ENCODE measurements at regions not wholly inside any gene's neighbourhood (a gene's known extent, or its start where the extent isn't known, plus 50 kb on each side); places are given as distances from the start of the nearest gene placed in this dataset.
"Not testable (repeated sequence)": the region's sequence is repeated elsewhere in the genome, so short reads cannot be mapped to it uniquely, and the experiment has no call there.

DNA sequence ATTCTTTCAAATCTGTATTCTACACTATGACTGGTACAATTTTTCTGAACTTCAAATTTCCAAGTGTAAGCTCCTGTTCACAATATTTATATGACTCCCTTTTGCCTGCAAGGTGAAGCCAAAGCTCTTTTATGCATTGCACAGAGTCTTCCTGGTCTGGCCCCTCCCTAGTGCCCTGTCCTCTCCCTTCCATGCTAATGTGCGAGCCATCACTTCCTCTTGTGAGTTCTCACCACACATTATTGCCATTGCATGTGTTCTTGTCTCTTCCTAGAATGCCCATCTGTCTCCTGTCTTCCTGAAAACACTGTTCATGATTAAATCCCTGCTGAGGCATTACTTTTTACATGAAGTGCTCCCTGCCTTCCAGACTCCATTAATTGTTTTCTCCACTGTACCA, 169.9 kb downstream of the MC4R start:
- DNase-seq (ENCODE audit: low spot score): no peak

DNA sequence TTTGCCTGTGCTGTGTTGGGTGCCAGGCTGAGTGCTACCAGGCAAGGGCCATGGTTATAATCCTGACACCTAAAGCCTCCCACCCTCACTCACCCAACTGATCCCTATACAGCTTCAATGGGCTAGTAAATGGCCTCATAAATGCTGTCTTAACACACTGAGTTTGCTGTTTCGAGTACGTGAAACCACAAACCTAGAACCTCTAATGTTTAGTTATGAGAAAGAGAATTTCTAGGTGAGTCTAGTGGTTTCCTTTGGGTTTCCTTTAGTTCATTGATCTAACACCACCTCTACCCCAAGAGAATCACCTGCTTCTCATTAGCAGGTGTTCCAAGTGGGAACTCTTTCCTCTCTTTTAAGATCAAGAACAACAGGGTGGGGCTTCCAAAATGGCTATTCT, 172.0 kb downstream of the MC4R start:
- DNase-seq (ENCODE audit: low spot score): no peak

DNA sequence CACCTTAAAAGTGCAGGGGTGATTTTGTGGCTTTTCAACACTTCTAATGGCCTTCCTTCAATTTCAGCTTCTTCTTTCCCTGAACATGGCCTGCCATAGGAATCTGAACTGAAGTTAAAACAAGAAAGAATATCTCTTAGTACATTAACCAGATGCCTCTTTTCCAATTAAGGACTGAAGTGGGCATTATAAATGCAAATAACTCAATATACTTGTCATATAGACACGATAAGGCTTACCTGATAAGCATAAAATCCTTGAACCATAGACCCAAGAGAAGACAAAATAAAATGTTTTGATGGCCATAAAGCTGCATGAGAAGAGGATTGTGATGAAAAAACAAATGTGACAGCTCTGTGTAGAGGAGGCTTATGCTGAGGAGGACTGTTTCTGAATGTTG, 173.1 kb downstream of the MC4R start:
- no peak for DNase-seq (ENCODE audit: low spot score)

DNA sequence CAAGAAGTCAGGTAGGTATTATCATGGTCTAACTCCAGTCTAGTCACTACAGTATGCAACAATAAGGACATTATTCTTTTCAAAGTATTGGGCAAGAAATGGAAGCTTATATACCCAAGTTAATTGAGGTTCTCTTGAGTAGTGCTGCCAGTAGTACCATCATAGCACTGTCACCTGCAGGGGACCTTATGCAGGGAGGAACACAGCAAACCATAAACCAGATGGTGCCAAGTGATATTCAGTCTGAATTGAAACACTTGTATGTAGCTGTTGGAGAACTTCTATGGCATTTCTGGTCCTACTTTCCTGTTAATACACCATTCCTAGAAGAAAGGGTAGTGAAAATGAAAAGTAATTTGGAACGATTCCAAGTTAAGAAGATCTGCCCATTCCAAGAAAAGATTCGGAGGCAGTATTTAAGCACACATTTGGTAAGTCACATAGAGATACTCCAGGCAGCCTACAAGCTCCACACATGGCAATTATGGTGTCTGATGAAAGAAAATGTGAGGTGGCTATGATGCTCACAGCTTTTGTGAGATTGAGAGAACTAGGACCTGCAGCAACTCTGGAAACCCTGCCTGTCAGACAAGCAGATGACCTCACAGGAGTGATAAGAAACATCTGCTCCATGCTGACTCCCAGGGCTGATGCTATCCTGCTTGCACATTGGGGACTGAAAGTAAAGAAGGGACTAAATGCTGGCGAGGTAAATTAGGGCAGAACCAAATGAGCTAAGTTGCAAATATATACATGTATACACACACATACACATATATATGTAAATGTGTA, 174.7 kb downstream of the MC4R start:
- DNase-seq (ENCODE audit: low spot score): no peak

DNA sequence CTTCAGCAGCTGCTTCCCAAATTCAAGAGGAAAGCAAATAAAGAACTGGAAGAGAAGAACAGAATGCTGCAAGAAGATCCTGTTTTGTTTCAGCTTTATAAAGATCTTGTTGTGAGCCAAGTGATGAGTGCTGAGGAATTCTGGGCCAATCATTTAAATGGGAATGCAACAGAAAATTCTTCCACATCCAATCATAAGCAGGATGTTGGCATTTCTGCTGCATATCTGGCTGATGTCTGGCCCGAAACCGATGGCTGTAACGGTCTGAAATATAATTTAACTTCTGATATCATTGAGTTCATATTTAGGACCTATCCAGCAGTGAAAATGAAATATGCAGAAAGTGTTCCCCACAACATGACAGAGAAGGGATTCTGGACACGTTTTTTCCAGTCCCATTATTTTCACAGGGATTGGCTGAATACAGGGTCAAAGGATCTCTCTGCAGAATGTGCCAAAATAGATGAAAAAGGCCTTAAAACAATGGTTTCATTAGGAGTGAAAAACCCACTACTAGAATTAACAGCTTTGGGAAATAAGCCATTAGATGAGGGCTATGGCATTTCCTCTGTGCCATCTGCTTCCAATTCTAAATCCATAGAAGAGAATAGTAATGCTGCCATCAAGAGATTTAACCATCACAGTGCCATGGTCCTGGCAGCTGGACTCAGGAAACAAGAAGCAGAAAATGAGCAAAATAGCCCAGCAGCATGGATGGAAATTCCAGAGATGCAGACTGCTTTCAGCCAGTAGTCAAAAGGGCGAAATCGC, 175.6 kb downstream of the MC4R start:
- no peak for DNase-seq (ENCODE audit: low spot score)

DNA sequence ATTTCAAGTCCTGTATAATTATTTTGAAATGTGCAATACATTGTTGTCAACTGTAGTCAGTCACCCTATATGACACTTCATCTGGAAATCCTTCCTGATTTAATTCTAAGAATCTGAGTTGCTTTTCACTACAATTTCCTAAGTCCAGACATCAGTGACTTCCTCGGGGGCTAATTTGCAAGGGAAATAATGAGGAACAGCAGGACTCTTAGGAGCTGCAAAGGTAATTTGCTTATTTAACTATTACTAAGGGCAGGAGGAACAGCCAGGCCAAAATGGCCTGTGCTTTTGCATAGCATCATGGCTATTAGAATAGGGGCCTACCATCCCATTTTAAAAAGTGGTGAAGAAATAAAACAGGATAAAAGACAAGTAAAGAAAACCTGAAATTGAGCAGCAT, 178.8 kb downstream of the MC4R start:
- DNase-seq (ENCODE audit: low spot score): no peak

DNA sequence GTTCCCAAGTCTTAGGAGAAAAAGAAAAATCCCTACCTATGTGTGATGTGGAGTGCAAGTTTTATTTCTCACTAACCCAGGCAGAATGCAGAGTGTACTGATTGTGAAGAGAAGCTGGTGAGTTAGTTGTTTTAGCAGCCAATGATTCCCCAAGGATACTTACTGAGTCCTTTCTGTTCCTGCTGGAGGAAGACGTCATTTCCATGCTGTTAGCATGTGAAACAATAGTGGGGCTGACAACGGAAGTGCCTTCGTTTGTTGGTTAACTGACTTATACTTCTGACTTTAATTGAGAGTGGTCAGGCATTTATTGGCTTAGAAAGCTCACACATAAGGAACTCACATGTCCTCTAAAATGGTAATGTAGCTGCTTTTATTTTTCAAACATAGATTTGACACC, 180.6 kb downstream of the MC4R start:
- DNase-seq (ENCODE audit: low spot score): peak; percentile 1

DNA sequence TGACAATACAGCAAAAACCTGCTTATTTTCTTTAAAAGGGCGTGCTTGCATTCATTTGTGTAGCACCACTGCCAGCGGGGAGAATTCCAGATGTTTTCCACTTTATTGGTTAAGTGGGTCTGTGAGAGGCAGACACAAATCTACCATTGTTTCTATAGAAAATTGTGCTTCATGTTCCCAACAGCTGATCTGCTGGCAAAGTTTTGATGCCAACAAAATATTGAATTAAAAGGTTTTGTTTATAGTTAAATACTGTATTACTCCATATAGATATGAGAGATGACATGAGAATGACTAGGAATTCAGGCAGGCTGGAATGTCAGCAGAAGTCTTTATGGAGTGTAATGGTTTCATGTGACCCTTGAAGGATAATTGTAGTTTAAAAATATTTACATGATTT, 182.7 kb downstream of the MC4R start:
- DNase-seq (ENCODE audit: low spot score): no peak

DNA sequence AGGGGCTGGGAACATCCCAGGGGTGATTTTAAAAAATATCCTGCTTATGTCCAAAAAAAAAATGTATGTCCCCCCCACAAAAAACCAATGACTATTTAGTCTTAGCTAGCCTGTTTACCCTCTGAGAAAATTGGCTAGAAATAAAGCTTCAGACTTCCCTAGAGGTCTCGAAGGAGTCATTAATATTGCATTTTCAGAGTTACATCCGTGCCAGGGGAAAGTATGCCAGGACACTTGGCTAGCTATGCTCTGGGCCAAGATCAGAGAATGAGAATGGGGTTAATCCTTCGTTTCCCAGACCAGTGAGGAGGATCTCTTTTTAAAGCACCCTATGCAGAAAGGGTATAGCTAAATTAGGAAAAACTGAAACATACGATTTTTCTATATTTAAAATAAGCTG, 183.6 kb downstream of the MC4R start:
- DNase-seq (ENCODE audit: low spot score): no peak

DNA sequence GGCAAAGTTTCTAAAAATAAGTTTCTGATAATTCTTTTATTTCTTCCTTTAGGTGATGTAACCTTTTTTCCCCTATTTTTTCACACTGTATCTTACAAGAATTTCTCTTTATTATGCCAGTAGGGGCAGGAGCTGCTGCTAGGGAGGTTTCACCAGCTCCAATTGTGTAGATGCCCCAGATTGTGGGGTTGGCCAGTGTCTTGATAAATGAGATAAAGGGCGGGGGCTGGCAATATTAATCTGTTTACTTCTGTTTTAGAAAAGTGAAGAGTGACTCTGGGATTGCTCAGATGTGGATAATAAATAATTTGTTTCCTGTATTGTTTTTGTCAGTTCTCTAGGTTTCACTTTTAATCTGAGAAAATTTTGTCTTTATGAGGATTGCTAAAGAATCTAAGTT, 190.4 kb downstream of the MC4R start:
- DNase-seq (ENCODE audit: low spot score): no peak

DNA sequence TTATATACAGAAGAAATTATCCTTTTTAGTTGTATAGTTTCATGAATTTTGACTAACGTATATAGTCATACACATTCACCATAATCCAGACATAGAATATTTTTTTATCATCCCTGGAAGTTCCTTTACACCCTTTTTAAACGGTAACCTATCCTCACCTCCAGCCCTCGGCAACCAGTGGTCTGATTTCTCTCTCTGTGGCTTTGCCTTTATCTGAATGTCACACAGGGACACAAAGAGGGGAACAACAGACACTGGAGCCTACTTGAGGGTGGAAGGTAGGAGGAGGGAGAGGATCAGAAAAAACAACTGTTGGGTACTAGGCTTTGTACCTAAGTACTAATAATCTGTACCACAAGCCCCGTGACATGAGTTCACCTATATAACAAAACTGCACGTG, 191.9 kb downstream of the MC4R start:
- DNase-seq (ENCODE audit: low spot score): no peak

DNA sequence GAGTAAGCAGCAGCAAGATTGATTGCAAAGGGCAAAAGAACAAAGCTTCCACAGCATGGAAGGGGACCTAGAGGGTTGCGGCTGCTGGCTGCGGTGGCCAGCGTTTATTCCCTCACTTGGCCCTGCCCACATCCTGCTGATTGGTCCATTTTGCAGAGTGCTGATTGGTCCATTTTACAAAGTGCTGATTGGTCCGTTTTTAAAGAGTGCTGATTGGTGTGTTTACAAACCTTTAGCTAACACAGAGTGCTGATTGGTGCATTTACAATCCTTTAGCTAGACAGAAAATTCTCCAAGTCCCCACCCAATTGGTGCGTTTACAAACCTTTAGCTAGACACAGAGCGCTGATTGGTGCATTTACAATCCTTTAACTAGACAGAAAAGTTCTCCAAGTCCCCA, 194.4 kb downstream of the MC4R start:
- not testable (repeated sequence) for DNase-seq (ENCODE audit: low spot score)

DNA sequence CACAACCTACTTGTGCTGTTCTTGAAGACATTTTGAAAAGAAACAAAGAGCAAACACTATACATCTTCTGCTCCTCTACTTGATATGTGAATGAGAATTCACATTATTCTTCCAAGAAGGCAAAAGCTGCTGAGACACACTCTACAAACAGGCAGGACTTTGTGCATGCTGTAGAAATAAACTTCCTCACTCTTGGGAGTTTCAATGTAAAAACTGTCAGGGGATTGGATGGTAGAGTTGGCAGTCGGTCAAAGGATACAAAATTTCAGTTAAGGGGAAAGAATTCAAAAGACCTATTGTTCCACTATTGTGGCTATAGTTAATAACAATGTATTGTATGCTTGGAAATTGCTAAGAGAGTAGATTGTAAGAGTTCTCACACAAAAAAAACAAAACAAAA, 196.3 kb downstream of the MC4R start:
- no peak for DNase-seq (ENCODE audit: low spot score)

DNA sequence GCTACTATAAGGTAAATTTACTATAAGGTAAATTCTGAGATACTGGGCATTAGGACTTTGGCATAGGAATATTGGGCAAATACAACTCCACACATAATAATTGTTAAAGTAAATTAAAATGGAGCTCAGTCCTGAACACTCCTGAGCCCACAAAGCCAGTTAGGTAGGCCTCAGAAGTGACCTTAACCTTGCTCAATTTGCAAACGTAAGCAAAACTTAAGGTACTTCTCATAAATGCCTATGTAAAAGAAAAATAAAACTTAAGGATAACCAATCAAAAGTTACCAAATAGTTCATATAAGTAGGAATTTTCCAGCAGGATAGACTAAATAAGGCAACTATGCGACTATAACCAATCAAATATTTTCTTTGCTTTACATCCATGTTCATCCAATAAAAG, 197.7 kb downstream of the MC4R start:
- DNase-seq (ENCODE audit: low spot score): no peak

DNA sequence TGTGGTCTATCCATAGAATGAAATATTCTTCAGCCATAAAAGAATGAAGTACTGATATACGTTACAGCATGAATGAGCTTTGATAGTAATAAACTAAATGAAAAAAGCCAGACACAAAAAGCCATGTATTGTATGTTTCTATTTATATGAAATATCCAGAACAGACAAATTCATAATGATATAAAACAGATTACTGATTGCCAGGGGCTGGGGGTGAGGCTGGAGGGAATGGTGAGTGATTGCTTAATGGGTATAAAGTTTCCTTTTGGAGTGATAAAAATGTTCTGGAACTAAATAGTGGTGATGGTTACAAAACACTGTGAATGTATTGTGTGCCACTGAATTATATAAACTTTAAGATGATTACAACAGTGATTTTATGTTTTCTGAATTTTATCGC, 200.5 kb downstream of the MC4R start:
- DNase-seq (ENCODE audit: low spot score): no peak

DNA sequence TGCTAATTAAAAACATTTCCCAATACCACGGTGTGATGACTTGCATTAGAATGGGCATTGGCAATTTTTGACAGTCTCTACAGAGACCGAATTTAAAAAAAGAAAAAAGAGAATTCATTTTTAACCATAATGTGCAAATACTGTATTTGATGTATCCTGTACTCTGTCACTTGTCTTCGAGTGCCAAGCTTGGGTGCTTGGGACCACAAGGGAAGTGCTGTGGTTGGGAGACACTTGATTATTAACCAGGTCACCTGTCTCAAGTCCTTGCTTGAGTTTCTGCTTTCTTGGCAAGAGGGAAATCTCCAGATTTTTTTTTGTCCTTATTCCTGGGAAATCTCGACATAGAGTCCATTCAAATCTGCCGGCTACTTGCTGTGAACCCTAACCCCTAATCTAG, 209.0 kb downstream of the MC4R start:
- DNase-seq (ENCODE audit: low spot score): no peak

DNA sequence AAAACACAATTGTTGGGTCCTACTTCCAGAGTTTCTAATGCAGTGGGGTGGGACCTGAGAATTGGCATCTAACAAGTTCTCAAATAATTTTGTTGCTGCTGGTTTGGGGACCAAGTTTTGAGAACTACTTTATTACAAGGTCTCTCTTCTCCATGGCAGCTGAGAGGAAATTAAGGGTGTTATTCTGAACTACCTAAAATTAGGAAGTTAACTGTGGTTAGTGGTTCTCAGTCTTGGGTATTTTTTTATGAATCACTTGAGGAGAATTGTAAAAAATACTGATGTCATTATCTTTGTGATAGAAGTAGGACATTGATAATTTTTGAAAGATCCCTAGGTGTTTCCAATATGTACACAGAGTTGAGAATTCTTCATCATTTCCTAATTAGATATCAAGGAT, 210.2 kb downstream of the MC4R start:
- no peak for DNase-seq (ENCODE audit: low spot score)

DNA sequence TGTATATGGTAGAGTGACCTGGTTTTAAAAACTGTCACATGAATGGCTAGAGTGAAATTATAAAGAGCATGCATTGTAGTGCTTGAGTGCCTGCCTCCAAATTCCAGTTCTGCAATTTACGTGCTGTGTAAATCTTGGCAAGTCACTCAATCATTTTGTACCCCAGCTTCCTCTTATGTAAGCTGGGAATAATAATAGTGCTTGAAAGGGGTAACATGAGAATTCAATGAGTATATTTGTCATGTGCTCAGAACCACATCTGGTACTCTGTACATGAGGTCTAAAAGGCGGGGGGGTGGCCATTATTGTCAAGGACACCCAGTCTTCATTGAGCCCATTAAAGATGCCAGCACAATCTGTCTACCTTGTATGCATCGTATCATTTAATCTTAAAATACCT, 214.8 kb downstream of the MC4R start:
- DNase-seq (ENCODE audit: low spot score): no peak

DNA sequence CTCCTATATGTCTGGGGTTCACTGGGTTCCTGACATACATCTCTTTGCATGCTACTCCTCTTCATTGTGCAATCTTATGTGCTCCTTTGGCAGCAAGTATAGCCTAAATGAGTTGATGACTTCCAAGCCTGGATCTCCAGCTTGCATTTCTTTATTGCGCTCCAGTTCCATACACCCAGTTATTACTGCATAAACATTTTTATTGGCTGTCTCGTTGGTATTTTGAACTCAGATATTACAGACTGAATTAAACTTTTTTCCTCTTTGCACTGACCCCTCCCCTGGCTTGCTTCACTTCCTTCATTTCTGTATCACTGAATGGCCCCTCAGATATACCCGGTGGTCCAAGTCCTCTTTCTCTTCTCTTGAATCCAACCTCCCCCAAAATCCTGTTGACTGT, 219.2 kb downstream of the MC4R start:
- no peak for DNase-seq (ENCODE audit: low spot score)

DNA sequence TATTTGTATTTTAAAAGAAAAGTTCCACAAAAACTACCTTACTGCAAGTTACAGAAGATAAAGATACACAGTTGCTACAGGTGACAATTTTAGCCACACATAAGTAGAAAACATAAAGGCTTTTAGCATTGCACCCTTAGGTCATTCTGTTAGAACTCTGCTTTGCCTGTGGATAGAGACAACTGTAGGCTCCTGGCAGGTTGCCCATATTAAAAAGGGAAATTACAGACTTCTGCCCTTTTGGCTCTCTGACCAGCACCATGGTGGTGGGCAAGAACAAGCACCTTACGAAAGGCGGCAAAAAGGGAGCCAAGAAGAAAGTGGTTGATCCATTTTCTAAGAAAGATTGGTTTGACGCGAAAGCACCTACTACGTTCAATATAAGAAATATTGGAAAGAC, 223.3 kb downstream of the MC4R start:
- DNase-seq (ENCODE audit: low spot score): no peak

DNA sequence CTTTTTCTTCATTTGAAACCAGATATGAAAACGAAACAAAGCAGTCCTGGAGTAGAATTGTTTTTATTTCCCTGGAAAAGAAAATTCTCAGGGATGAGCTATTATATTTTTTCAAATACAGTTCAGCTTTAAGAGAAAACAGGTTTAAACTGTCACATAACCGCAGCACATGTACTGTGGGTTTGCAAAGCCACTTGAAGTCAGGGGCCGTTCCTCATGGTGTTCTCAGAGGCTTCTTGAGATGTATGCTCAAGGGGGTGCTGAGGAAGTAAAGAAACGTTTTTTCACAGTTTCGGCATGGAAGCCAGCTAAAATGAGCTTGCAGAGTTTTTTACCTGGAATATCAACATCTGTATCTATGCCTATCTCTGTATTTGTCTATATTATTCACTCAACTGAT, 225.3 kb downstream of the MC4R start:
- no peak for DNase-seq (ENCODE audit: low spot score)

DNA sequence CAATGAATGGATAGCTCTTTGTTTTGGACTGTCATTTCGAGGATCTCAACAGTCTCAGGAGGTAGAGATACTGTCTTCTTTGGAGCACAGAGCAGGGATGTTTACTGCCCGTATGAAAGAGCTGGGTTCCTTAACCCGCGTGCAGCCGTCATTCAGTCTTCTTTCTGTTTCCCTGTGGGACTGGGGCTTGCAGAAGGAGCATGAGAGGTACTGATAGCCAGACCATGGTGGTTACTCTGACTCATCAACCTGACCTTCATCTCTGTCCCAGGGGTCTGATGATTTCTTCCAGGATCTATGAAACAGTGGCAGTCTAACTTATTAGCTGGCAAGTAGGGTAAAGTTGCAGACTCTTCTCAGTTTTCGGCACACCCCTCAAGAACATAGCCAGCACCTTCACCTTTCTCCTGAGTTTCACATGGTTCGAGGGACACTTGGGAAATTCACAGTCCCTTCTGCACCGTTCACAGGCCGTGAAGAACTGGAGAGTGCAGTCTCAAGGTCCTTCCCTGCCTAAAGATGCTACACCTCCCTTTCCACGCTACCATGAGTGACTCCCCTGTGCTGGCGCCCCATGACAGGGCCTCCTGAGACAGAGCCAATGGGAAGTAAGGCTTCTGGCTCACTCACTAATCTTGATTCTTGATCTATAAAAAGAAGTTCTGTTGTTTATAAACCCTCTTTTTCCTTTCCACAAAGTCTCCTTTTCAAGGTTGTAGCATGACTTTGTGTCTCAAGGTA, 226.2 kb downstream of the MC4R start:
- DNase-seq (ENCODE audit: low spot score): no peak

DNA sequence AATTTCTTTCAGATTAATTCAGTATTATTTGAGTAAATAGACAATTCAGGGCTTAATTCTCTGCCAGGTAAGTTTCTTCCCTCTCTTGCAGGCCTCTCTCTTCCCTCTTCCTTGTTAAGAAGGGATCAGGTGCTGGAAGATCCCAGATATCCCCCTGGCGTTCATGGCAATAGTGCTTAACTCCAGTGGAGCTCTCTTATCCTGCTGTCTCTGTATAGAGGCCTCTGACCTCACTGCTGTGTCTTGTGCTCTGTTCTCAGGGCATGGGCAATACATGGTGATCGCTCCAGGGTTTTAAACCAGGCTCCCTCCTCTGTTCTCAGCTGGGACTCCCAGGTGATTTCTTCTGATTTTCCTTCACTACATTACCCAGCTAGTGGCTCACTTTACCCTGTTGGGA, 226.8 kb downstream of the MC4R start:
- no peak for DNase-seq (ENCODE audit: low spot score)
